HCT116 (cell line): ENCODE measurements at regions not wholly inside any gene's neighbourhood (a gene's known extent, or its start where the extent isn't known, plus 50 kb on each side); places are given as distances from the start of the nearest gene placed in this dataset.

Experiments used
- ATAC-seq: fragments of 200-7000 bp; cut with Tn5 transposase; 2 replicates; pipeline ENCODE4 v1.9.1; 2020; ENCODE audit warnings: mild to moderate bottlenecking, moderate library complexity
- BruUV-seq: library from RNA; stranded (reverse); fragments of 400-500 nt; replicated peaks from 2 replicates; lab custom pipeline; 2021; lab: Mats Ljungman, UMichigan
- CTCF ChIA-PET: fragments of 300-600 bp; sonication (Branson Sonifier 250); formaldehyde crosslinking; loops from one replicate; lab custom pipeline; 2021; ENCODE audit warnings: antibody characterized with exemption; lab: Charles Lee
- POLR2A ChIA-PET: fragments of 300-600, 350-600 bp; sonication (Branson Sonifier 250); formaldehyde crosslinking; loops from one replicate; lab custom pipeline; 2021; ENCODE audit warnings: antibody characterized with exemption; lab: Charles Lee
- RAD21 ChIA-PET, 2 experiments: fragments of 300-600 bp; sonication (Branson Sonifier 250); formaldehyde crosslinking; loops; one replicate each; lab custom pipeline; 2023; ENCODE audit warnings: low total read pairs in 2 of 2; ENCODE audit not compliant: uncharacterized antibody in 2 of 2, unreplicated experiment in 2 of 2, low non-redundant PET in 1 of 2; lab: Charles Lee
- DNase-seq: peaks from one replicate; pipeline ENCODE4 v3.0.0-alpha.2; 2010; ENCODE audit warnings: low read depth, low spot score
- H2AFZ ChIP-seq: fragments of 200-600 bp; shearing (Covaris generic), sonication (generic); 2 replicates; pipeline ENCODE4 v1.6.1; 2017; ENCODE audit warnings: low read depth, mixed run types, mixed read lengths, antibody characterized with exemption, low read length; ENCODE audit not compliant: poor library complexity, severe bottlenecking
- H3K27ac ChIP-seq: 2 replicates; pipeline ENCODE4 v1.5.1; 2012; ENCODE audit warnings: low read depth, low read length
- H3K27me3 ChIP-seq: fragments of 200-600 bp; sonication (generic); 2 replicates; pipeline ENCODE4 v1.6.1; 2016; ENCODE audit warnings: mixed run types, low read length, mixed read lengths; ENCODE audit not compliant: insufficient read depth
- H3K36me3 ChIP-seq, 2 experiments: fragments of 200-500 bp in 1 of 2; fragments of 200-600 bp in 1 of 2; sonication (Bioruptor generic) in 1 of 2; sonication (generic) in 1 of 2; 2 replicates each; pipeline versions ENCODE4 v1.5.1 to v1.6.1; 2014 to 2016; ENCODE audit warnings: low read length in 2 of 2, inconsistent platforms in 1 of 2, mixed read lengths in 1 of 2, mixed run types in 1 of 2; ENCODE audit not compliant: insufficient read depth in 2 of 2, control insufficient read depth in 1 of 2
- H3K4me1 ChIP-seq, 2 experiments: fragments of 200-600 bp in 1 of 2; sonication (generic) in 1 of 2; 2 replicates each; pipeline versions ENCODE4 v1.5.1 to v1.6.1; 2012 to 2017; ENCODE audit warnings: low read length in 2 of 2, inconsistent platforms in 1 of 2, mild to moderate bottlenecking in 1 of 2, mixed read lengths in 1 of 2, mixed run types in 1 of 2, moderate library complexity in 1 of 2; ENCODE audit not compliant: insufficient read depth in 2 of 2, control insufficient read depth in 1 of 2
- H3K4me2 ChIP-seq: fragments of 200-600 bp; sonication (generic); 2 replicates; pipeline ENCODE4 v1.6.1; 2017; ENCODE audit warnings: mixed run types, low read length, mixed read lengths
- H3K4me3 ChIP-seq, 2 experiments: fragments of 200-600 bp in 1 of 2; sonication (generic) in 1 of 2; replicated peaks in 1 of 2; 2 replicates each; pipeline ENCODE4 v1.5.1; 2011 to 2016; ENCODE audit warnings: low read length in 2 of 2, control low read depth in 1 of 2, low read depth in 1 of 2, mild to moderate bottlenecking in 1 of 2, mixed read lengths in 1 of 2, mixed run types in 1 of 2
- H3K79me2 ChIP-seq: fragments of 200-600 bp; sonication (generic); 2 replicates; pipeline ENCODE4 v1.6.1; 2017; ENCODE audit warnings: mild to moderate bottlenecking, mixed run types, low read length, moderate library complexity, mixed read lengths; ENCODE audit not compliant: insufficient read depth
- H3K9ac ChIP-seq: fragments of 200-600 bp; sonication (generic); 2 replicates; pipeline ENCODE4 v1.6.1; 2016; ENCODE audit warnings: low read length, mixed read lengths
- H3K9me2 ChIP-seq: fragments of 200-600 bp; sonication (generic), shearing (Covaris generic); 2 replicates; pipeline ENCODE4 v1.6.1; 2017; ENCODE audit warnings: mixed run types, mild to moderate bottlenecking, moderate library complexity; ENCODE audit not compliant: insufficient read depth
- H3K9me3 ChIP-seq, 2 experiments: fragments of 200-500 bp in 1 of 2; fragments of 200-600 bp in 1 of 2; sonication (Bioruptor generic) in 1 of 2; sonication (generic) in 1 of 2; 2 replicates each; pipeline ENCODE4 v1.6.1; 2014 to 2017; ENCODE audit warnings: low read length in 2 of 2, mixed read lengths in 2 of 2, inconsistent platforms in 1 of 2, low read depth in 1 of 2, mild to moderate bottlenecking in 1 of 2, mixed run types in 1 of 2, moderate library complexity in 1 of 2; ENCODE audit not compliant: control insufficient read depth in 1 of 2, insufficient read depth in 1 of 2
- H4K20me1 ChIP-seq: fragments of 200-600 bp; sonication (generic), shearing (Covaris generic); 2 replicates; pipeline ENCODE4 v1.6.1; 2017; ENCODE audit warnings: mixed run types, mild to moderate bottlenecking, moderate library complexity; ENCODE audit not compliant: insufficient read depth
- CBX3 ChIP-seq: IDR thresholded peaks from 2 replicates; pipeline ENCODE4 v1.6.1; 2012; ENCODE audit warnings: low read depth
- EGR1 ChIP-seq: IDR thresholded peaks from 2 replicates; pipeline ENCODE4 v1.6.1; 2012; ENCODE audit warnings: low read depth
- ELF1 ChIP-seq: IDR thresholded peaks from 2 replicates; pipeline ENCODE4 v1.6.1; 2012; ENCODE audit warnings: low read depth, borderline replicate concordance
- FOSL1 ChIP-seq: IDR thresholded peaks from 2 replicates; pipeline ENCODE4 v1.6.1; 2012; ENCODE audit warnings: low read depth
- POLR2A ChIP-seq: IDR thresholded peaks from 2 replicates; pipeline ENCODE4 v1.7.0; 2011; ENCODE audit warnings: borderline replicate concordance; ENCODE audit not compliant: insufficient read depth, insufficient read length; ENCODE audit errors: extremely low read depth
- POLR2AphosphoS5 ChIP-seq: IDR thresholded peaks from 2 replicates; pipeline ENCODE4 v1.6.1; 2011; ENCODE audit warnings: mild to moderate bottlenecking, low read depth, low read length, moderate library complexity
- RAD21 ChIP-seq: IDR thresholded peaks from 2 replicates; pipeline ENCODE4 v1.6.1; 2012; ENCODE audit warnings: low read depth, mild to moderate bottlenecking
- REST ChIP-seq: IDR thresholded peaks from 2 replicates; pipeline ENCODE4 v1.6.1; 2012; ENCODE audit warnings: low read depth
- SIN3A ChIP-seq: IDR thresholded peaks from 2 replicates; pipeline ENCODE4 v1.6.1; 2012; ENCODE audit warnings: low read depth
- SP1 ChIP-seq: IDR thresholded peaks from 2 replicates; pipeline ENCODE4 v1.6.1; 2012; ENCODE audit warnings: low read depth
- SRF ChIP-seq: IDR thresholded peaks from 2 replicates; pipeline ENCODE4 v1.6.1; 2012; ENCODE audit warnings: low read depth
- ZBTB33 ChIP-seq: IDR thresholded peaks from 2 replicates; pipeline ENCODE4 v1.6.1; 2011; ENCODE audit warnings: mild to moderate bottlenecking, low read length, moderate library complexity; ENCODE audit not compliant: insufficient replicate concordance; ENCODE audit errors: extremely low read depth
- intact Hi-C: fragments of 100-400 bp; cut with micrococcal nuclease; formaldehyde crosslinking; loops from 2 replicates; pipeline ENCODE4 v1.10.0; 2022

- no peak overlapping the region for H2AFZ ChIP-seq
- H3K9me3 ChIP-seq: peaks cover 8 to 9% of the 10 kb centered on the region in 2 experiments; a peak in 2 of 4 replicates
- no peak overlapping the region for H3K27ac ChIP-seq
- no peak overlapping the region for H3K9ac ChIP-seq
- no peaks in the 10 kb centered on the region for H3K36me3 ChIP-seq
- no peak for DNase-seq
- H3K9me2 ChIP-seq: no peaks in the 10 kb centered on the region
- TF ChIP-seq REST: no peak
- no peak for TF ChIP-seq SIN3A
- ChIA-PET POLR2A (no interaction called here), CTCF (no interaction called here), RAD21 (no interaction called here)
- intact Hi-C loops: no loop called here
- BruUV-seq: no TSS peak
- H3K4me2 ChIP-seq: no peak overlapping the region
- no peak overlapping the region for H3K4me3 ChIP-seq
- no peaks in the 10 kb centered on the region for H3K27me3 ChIP-seq
- no peaks in the 10 kb centered on the region for H3K79me2 ChIP-seq
- H4K20me1 ChIP-seq: no peaks in the 10 kb centered on the region
- no peak for ATAC-seq
- no peaks in the 10 kb centered on the region for H3K4me1 ChIP-seq
Measured at GRCh38 chr6:66029391-66029790, 322.4 kb upstream of the EYS start.

GRCh38 chr6:65999288-65999791 lies 292.3 kb upstream of the EYS start:
- ATAC-seq (no peak), DNase-seq (no peak)
- H4K20me1 ChIP-seq: no peaks in the 10 kb centered on the region
- no peak overlapping the region for H3K4me2 ChIP-seq
- H3K9ac ChIP-seq: no peak overlapping the region
- ChIA-PET CTCF (no interaction called here), RAD21 (no interaction called here), POLR2A (no interaction called here)
- intact Hi-C loops: no loop called here
- no peaks in the 10 kb centered on the region for H3K4me1 ChIP-seq
- H3K9me2 ChIP-seq: no peaks in the 10 kb centered on the region
- H3K36me3 ChIP-seq: no peaks in the 10 kb centered on the region
- no peaks in the 10 kb centered on the region for H3K79me2 ChIP-seq
- peaks cover 3 to 4% of the 10 kb centered on the region in 2 experiments; a peak in 1 of 4 replicates for H3K9me3 ChIP-seq
- no peak overlapping the region for H3K27ac ChIP-seq
- BruUV-seq: no TSS peak
- H3K27me3 ChIP-seq: no peaks in the 10 kb centered on the region
- no peak overlapping the region for H3K4me3 ChIP-seq
- H2AFZ ChIP-seq: no peak overlapping the region
- TF ChIP-seq POLR2AphosphoS5: no peak
- no peak for TF ChIP-seq CBX3
- TF ChIP-seq ELF1: no peak
- no peak for TF ChIP-seq RAD21
- no peak for TF ChIP-seq REST
- no peak for TF ChIP-seq POLR2A
- no peak for TF ChIP-seq SP1
- TF ChIP-seq ZBTB33: no peak
- no peak for TF ChIP-seq EGR1
- no peak for TF ChIP-seq SRF
- no peak for TF ChIP-seq FOSL1
